Thyroid gland (tissue), 4 donors: ENCODE measurements at regions not wholly inside any gene's neighbourhood (a gene's known extent, or its start where the extent isn't known, plus 50 kb on each side); places are given as distances from the start of the nearest gene placed in this dataset.

Experiments used
- DNase-seq, 2 donors: peaks; one replicate each; pipeline ENCODE4 v3.0.0-alpha.2; 2019
- H3K27ac ChIP-seq, 3 donors: fragments of 200-600 bp; sonication (generic); 1 replicate in 2 of 3; 2 replicates in 1 of 3; pipeline ENCODE4 v1.5.1; 2016 to 2019; ENCODE audit warnings: mild to moderate bottlenecking in 1 of 3, moderate library complexity in 1 of 3
- H3K27me3 ChIP-seq: fragments of 200-600 bp; sonication (generic); one replicate; pipeline ENCODE4 v1.5.1; 2019
- H3K36me3 ChIP-seq, 2 donors: fragments of 200-600 bp; sonication (generic); one replicate each; pipeline ENCODE4 v1.5.1; 2016 to 2019
- H3K4me1 ChIP-seq, 2 donors: fragments of 200-600 bp; sonication (generic); one replicate each; pipeline ENCODE4 v1.5.1; 2017 to 2019
- H3K4me3 ChIP-seq, 3 donors: fragments of 200-600 bp; sonication (generic); replicated peaks in 1 of 3; 1 replicate in 2 of 3; 2 replicates in 1 of 3; pipeline ENCODE4 v1.5.1; 2016; ENCODE audit warnings: mild to moderate bottlenecking in 1 of 3
- H3K9me3 ChIP-seq: fragments of 200-600 bp; sonication (generic); one replicate; pipeline ENCODE4 v1.5.1; 2017
- POLR2A ChIP-seq, 2 donors: fragments of 450-650 bp; IDR thresholded peaks; one replicate each; pipeline ENCODE4 v1.6.1; 2017; ENCODE audit warnings: antibody characterized with exemption in 2 of 2, mild to moderate bottlenecking in 2 of 2, moderate library complexity in 1 of 2
- WGBS, 2 donors: methylation state at CpG; one replicate each; pipeline ENCODE4 v1.1.5; 2017; 5-methylcytosine and 5-hydroxymethylcytosine counted together
- intact Hi-C: fragments of 100-400 bp; cut with DNase I; formaldehyde crosslinking; loops from one replicate; pipeline ENCODE4 v1.15.1; 2023
- TF ChIP-seq, protein P1 (sequence below), 6 experiments: fragments of 200-600 bp in 3 of 6; fragments of 450-650 bp in 3 of 6; sonication (generic) in 3 of 6; IDR thresholded peaks; one replicate each; pipeline ENCODE4 v1.5.1; 2016 to 2019; ENCODE audit warnings: antibody characterized with exemption in 6 of 6, mild to moderate bottlenecking in 2 of 6, inconsistent platforms in 1 of 6, moderate library complexity in 1 of 6

DNA sequence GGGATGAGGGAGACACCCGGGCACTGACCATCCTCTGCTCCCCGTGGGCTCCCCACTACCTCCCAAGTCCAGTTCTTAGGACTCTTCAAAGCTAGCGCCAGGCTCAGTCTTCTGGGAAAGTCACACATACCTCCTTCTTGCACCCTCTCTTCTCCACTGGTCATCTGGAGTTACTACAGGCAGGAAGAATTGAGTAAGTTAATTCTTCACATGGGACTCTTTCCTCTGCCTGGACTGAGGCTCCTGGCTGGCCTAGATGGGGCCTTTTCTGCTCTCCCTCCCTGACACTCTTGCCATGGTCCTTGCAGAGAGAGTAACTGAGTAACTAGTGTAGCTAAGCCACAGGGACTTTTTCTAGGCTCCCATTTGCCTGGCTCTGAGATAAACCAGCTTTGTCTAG, 96.5 kb upstream of the CELF4 start:
- 91 to 95% methylated on average over 3 of the region's 3 CpGs for whole genome bisulfite sequencing, 2 donors
- TF ChIP-seq, protein P1, sequence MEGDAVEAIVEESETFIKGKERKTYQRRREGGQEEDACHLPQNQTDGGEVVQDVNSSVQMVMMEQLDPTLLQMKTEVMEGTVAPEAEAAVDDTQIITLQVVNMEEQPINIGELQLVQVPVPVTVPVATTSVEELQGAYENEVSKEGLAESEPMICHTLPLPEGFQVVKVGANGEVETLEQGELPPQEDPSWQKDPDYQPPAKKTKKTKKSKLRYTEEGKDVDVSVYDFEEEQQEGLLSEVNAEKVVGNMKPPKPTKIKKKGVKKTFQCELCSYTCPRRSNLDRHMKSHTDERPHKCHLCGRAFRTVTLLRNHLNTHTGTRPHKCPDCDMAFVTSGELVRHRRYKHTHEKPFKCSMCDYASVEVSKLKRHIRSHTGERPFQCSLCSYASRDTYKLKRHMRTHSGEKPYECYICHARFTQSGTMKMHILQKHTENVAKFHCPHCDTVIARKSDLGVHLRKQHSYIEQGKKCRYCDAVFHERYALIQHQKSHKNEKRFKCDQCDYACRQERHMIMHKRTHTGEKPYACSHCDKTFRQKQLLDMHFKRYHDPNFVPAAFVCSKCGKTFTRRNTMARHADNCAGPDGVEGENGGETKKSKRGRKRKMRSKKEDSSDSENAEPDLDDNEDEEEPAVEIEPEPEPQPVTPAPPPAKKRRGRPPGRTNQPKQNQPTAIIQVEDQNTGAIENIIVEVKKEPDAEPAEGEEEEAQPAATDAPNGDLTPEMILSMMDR (IDR thresholded peaks at IDR 0.05): no peak
- no peak for TF ChIP-seq POLR2A (IDR thresholded peaks at IDR 0.05)

DNA sequence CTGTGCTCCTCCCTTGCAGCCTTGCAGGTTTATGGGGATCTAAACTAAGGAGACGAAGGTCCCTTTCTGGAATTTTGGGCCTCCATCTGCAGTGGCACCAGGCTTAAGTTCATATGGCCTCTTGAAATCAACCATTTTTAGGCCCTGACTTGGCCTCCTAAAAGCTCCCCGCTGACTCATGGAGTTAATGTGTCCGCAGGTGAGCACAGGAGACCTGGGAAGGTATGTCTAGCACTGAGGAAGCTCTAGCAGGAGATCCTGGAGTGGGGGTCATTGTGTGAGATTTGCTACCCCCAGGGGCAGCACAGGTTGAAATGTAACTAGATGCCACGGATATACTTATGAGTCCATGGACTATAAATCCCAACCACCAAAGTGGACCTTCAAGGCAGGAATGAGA, 95.9 kb upstream of the CELF4 start:
- no peaks in the 10 kb centered on the region for H3K36me3 ChIP-seq
- no peak overlapping the region for H3K27ac ChIP-seq
- TF ChIP-seq, protein P1 (IDR thresholded peaks at IDR 0.05): no peak
- no peak for TF ChIP-seq POLR2A (IDR thresholded peaks at IDR 0.05)
- intact Hi-C loops: no loop called here
- H3K4me1 ChIP-seq: no peaks in the 10 kb centered on the region
- no peaks in the 10 kb centered on the region for H3K9me3 ChIP-seq
- H3K4me3 ChIP-seq: no peak overlapping the region
- no peaks in the 10 kb centered on the region for H3K27me3 ChIP-seq
- WGBS, 2 donors: 94 to 98% methylated on average over 4 of the region's 4 CpGs
- DNase-seq: no peak

More for the DNA sequence above, 96.5 kb upstream of the CELF4 start:
- intact Hi-C loops: no loop called here
- Histone ChIP-seq H3K36me3 (no peaks in the 10 kb centered on the region), H3K4me1 (no peaks in the 10 kb centered on the region), H3K4me3 (no peak overlapping the region), H3K9me3 (no peaks in the 10 kb centered on the region), H3K27me3 (no peaks in the 10 kb centered on the region), H3K27ac (no peak overlapping the region)
- no peak for DNase-seq

GRCh38 chr18:37661061-37661460, 95.5 kb upstream of the CELF4 start:
- Histone ChIP-seq H3K4me1 (no peaks in the 10 kb centered on the region), H3K36me3 (no peaks in the 10 kb centered on the region), H3K9me3 (no peaks in the 10 kb centered on the region), H3K27ac (no peak overlapping the region), H3K4me3 (no peak overlapping the region), H3K27me3 (no peaks in the 10 kb centered on the region)
- DNase-seq: no peak
- no peak for TF ChIP-seq POLR2A (IDR thresholded peaks at IDR 0.05)
- TF ChIP-seq, protein P1 (IDR thresholded peaks at IDR 0.05): no peak
- intact Hi-C loops: no loop called here
- 86 to 91% methylated on average over 4 of the region's 4 CpGs for WGBS, 2 donors

GRCh38 chr18:37660658-37661057, 95.1 kb upstream of the CELF4 start:
- DNase-seq: no peak
- WGBS, 2 donors: 77 to 90% methylated on average over 2 of the region's 2 CpGs
- no peak overlapping the region for H3K4me3 ChIP-seq
- H3K27ac ChIP-seq: no peak overlapping the region
- no peaks in the 10 kb centered on the region for H3K27me3 ChIP-seq
- no peaks in the 10 kb centered on the region for H3K4me1 ChIP-seq
- intact Hi-C loops: no loop called here
- H3K9me3 ChIP-seq: no peaks in the 10 kb centered on the region
- no peak for TF ChIP-seq POLR2A (IDR thresholded peaks at IDR 0.05)
- TF ChIP-seq, protein P1 (IDR thresholded peaks at IDR 0.05): no peak
- no peaks in the 10 kb centered on the region for H3K36me3 ChIP-seq

- H3K36me3 ChIP-seq: no peaks in the 10 kb centered on the region
- intact Hi-C loops: no loop called here
- H3K27me3 ChIP-seq: no peaks in the 10 kb centered on the region
Observed at GRCh38 chr18:37659906-37660305, 94.3 kb upstream of the CELF4 start.

More at GRCh38 chr18:37659906-37660305, 94.3 kb upstream of the CELF4 start:
- TF ChIP-seq POLR2A (IDR thresholded peaks at IDR 0.05): no peak
- TF ChIP-seq, protein P1 (IDR thresholded peaks at IDR 0.05): no peak
- Histone ChIP-seq H3K27ac (no peak overlapping the region), H3K9me3 (no peaks in the 10 kb centered on the region), H3K4me1 (no peaks in the 10 kb centered on the region), H3K4me3 (no peak overlapping the region)
- DNase-seq: peak in 1 of 2 donors; percentile 4
